Loucy (cell line): ENCODE measurements at regions not wholly inside any gene's neighbourhood (a gene's known extent, or its start where the extent isn't known, plus 50 kb on each side); places are given as distances from the start of the nearest gene placed in this dataset.
"Not testable (repeated sequence)": the region's sequence is repeated elsewhere in the genome, so short reads cannot be mapped to it uniquely, and the experiment has no call there.

Experiments used
- H2AFZ ChIP-seq: fragments of 200-600 bp; sonication (generic); 2 replicates; pipeline ENCODE4 v1.6.0; 2016; ENCODE audit warnings: antibody characterized with exemption, mild to moderate bottlenecking, low read length, moderate library complexity
- H3F3A ChIP-seq: fragments of 200-600 bp; 2 replicates; pipeline ENCODE4 v1.6.0; 2016; ENCODE audit warnings: antibody characterized with exemption, low read depth, mild to moderate bottlenecking
- H3K27me3 ChIP-seq: fragments of 200-600 bp; sonication (generic); 2 replicates; pipeline ENCODE4 v1.6.1; 2014; ENCODE audit warnings: low read length, mild to moderate bottlenecking; ENCODE audit not compliant: insufficient read depth, poor library complexity, severe bottlenecking
- H3K36me3 ChIP-seq: fragments of 200-600 bp; sonication (generic); 2 replicates; pipeline ENCODE4 v1.6.1; 2016; ENCODE audit warnings: low read length; ENCODE audit not compliant: insufficient read depth
- H3K4me1 ChIP-seq: fragments of 200-600 bp; sonication (generic); 2 replicates; pipeline ENCODE4 v1.5.1; 2014; ENCODE audit warnings: low read length, mild to moderate bottlenecking; ENCODE audit not compliant: insufficient read depth, poor library complexity, severe bottlenecking
- H3K4me2 ChIP-seq: fragments of 200-600 bp; sonication (generic); 2 replicates; pipeline ENCODE4 v1.6.0; 2014; ENCODE audit warnings: antibody characterized with exemption, low read length, low read depth, mild to moderate bottlenecking; ENCODE audit not compliant: poor library complexity, severe bottlenecking
- H3K4me3 ChIP-seq: fragments of 200-600 bp; sonication (generic); 2 replicates; pipeline ENCODE4 v1.5.1; 2014; ENCODE audit warnings: low read length, mild to moderate bottlenecking, mixed read lengths; ENCODE audit not compliant: poor library complexity, severe bottlenecking
- H3K79me2 ChIP-seq: fragments of 200-600 bp; sonication (generic); 2 replicates; pipeline ENCODE4 v1.6.1; 2014; ENCODE audit warnings: low read length; ENCODE audit not compliant: insufficient read depth
- H3K9ac ChIP-seq: fragments of 200-600 bp; sonication (generic); 2 replicates; pipeline ENCODE4 v1.6.0; 2014; ENCODE audit warnings: mild to moderate bottlenecking, low read depth, low read length, moderate library complexity; ENCODE audit not compliant: poor library complexity, severe bottlenecking
- H3K9me2 ChIP-seq: fragments of 200-600 bp; sonication (generic); replicated peaks from 2 replicates; pipeline ENCODE4 v1.6.1; 2016; ENCODE audit warnings: low read depth, low read length, mixed read lengths
- H3K9me3 ChIP-seq: fragments of 200-600 bp; sonication (generic); 2 replicates; pipeline ENCODE4 v1.6.1; 2014; ENCODE audit warnings: mild to moderate bottlenecking, antibody characterized with exemption, low read length, low read depth; ENCODE audit not compliant: insufficient read depth
- H4K20me1 ChIP-seq: fragments of 200-600 bp; sonication (generic); 2 replicates; pipeline ENCODE4 v1.6.0; 2014; ENCODE audit warnings: antibody characterized with exemption, low read length, mild to moderate bottlenecking; ENCODE audit not compliant: insufficient read depth, poor library complexity, severe bottlenecking
- CTCF ChIP-seq: fragments of 200-600 bp; sonication (generic); conservative IDR thresholded peaks from 2 replicates; pipeline ENCODE4 v1.5.1; 2014; ENCODE audit warnings: mild to moderate bottlenecking, antibody characterized with exemption, low read length
- EZH2phosphoT487 ChIP-seq: fragments of 200-600 bp; IDR thresholded peaks from 2 replicates; pipeline ENCODE4 v1.6.1; 2018; ENCODE audit warnings: antibody characterized with exemption, mild to moderate bottlenecking, moderate library complexity, borderline replicate concordance

- no peaks in the 10 kb centered on the region for H3K4me1 ChIP-seq
- TF ChIP-seq CTCF (no peak), EZH2phosphoT487 (no peak)
- H3K4me2 ChIP-seq, result no peak overlapping the region
- no peaks in the 10 kb centered on the region for H4K20me1 ChIP-seq
- H2AFZ ChIP-seq, result no peak overlapping the region
- no peaks in the 10 kb centered on the region for H3K9me2 ChIP-seq
- no peak overlapping the region for H3K4me3 ChIP-seq
- no peak overlapping the region for H3K9ac ChIP-seq
- no peaks in the 10 kb centered on the region for H3K9me3 ChIP-seq
- no peaks in the 10 kb centered on the region for H3K27me3 ChIP-seq
- no peaks in the 10 kb centered on the region for H3K36me3 ChIP-seq
- no peaks in the 10 kb centered on the region for H3K79me2 ChIP-seq
- no peaks in the 10 kb centered on the region for H3F3A ChIP-seq
Observed at GRCh38 chr7:156504687-156505545, 135.7 kb upstream of the RNF32 start.

- Histone ChIP-seq H3K36me3 (no peaks in the 10 kb centered on the region), H3F3A (no peaks in the 10 kb centered on the region)
Observed at GRCh38 chr7:156504006-156504405, 136.6 kb upstream of the RNF32 start.

GRCh38 chr7:156503196-156503595 lies 137.4 kb upstream of the RNF32 start:
- Histone ChIP-seq H3K4me3 (no peak overlapping the region), H3K36me3 (no peaks in the 10 kb centered on the region), H3K9me3 (no peaks in the 10 kb centered on the region; the same call in 1 of the 2 replicates), H3K9me2 (no peaks in the 10 kb centered on the region), H3K4me1 (no peaks in the 10 kb centered on the region), H3K9ac (no peak overlapping the region), H3F3A (no peaks in the 10 kb centered on the region), H3K79me2 (no peaks in the 10 kb centered on the region), H4K20me1 (no peaks in the 10 kb centered on the region), H3K27me3 (no peaks in the 10 kb centered on the region), H2AFZ (no peak overlapping the region), H3K4me2 (no peak overlapping the region)
- TF ChIP-seq EZH2phosphoT487 (no peak), CTCF (no peak)

More at GRCh38 chr7:156504006-156504405, 136.6 kb upstream of the RNF32 start:
- no peaks in the 10 kb centered on the region for H4K20me1 ChIP-seq
- no peak overlapping the region for H3K9ac ChIP-seq
- H2AFZ ChIP-seq, result no peak overlapping the region
- H3K27me3 ChIP-seq, result no peaks in the 10 kb centered on the region
- H3K4me2 ChIP-seq, result no peak overlapping the region
- H3K9me3 ChIP-seq, result no peaks in the 10 kb centered on the region
- H3K4me1 ChIP-seq, result no peaks in the 10 kb centered on the region
- H3K4me3 ChIP-seq, result no peak overlapping the region
- no peaks in the 10 kb centered on the region for H3K79me2 ChIP-seq
- no peaks in the 10 kb centered on the region for H3K9me2 ChIP-seq
- TF ChIP-seq CTCF, result no peak
- no peak for TF ChIP-seq EZH2phosphoT487

GRCh38 chr7:156501815-156502214 lies 138.8 kb upstream of the RNF32 start:
- not testable (repeated sequence) for H3K4me2 ChIP-seq, H3K79me2 ChIP-seq, H3F3A ChIP-seq, H2AFZ ChIP-seq, H3K36me3 ChIP-seq, H3K27me3 ChIP-seq, H3K9me3 ChIP-seq, H3K4me1 ChIP-seq, H4K20me1 ChIP-seq, H3K9me2 ChIP-seq, H3K4me3 ChIP-seq, H3K9ac ChIP-seq
